SK-N-MC (cell line): ENCODE measurements at regions not wholly inside any gene's neighbourhood (a gene's known extent, or its start where the extent isn't known, plus 50 kb on each side); places are given as distances from the start of the nearest gene placed in this dataset.

Experiments
- EZH2 ChIP-seq: fragments of 200-600 bp; sonication (generic); IDR thresholded peaks from one replicate; pipeline ENCODE4 v1.6.1; 2017; ENCODE audit warnings: antibody characterized with exemption
- POLR2AphosphoS5 ChIP-seq: IDR thresholded peaks from 2 replicates; pipeline ENCODE4 v1.6.1; 2012; ENCODE audit warnings: mild to moderate bottlenecking, low read depth, low read length, borderline replicate concordance

- TF ChIP-seq EZH2 (no peak), POLR2AphosphoS5 (no peak)
Observed at GRCh38 chr11:70582886-70583641, 184.7 kb downstream of the CTTN start.
